ENCODE measurements at regions not wholly inside any gene's neighbourhood (a gene's known extent, or its start where the extent isn't known, plus 50 kb on each side); places are given as distances from the start of the nearest gene placed in this dataset.

DNA sequence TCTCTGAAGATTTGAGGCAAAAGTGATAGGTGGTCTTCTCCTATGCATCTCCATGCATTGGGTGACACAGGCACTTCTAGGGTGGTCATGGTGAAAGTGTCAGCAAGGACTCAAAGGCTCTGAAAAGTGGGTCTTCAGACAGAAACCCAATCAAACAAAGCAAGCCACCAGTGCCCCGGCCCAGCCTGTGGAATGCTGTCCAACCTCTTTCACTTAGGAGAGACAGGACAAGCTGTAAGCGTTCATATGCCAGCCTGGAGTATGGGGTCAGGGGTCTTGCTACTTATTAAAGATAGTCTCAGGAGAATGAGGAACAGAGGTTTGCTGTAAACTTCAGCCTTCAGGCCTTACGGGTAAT, 324.5 kb downstream of the GADD45G start:
- Histone ChIP-seq H3K9me2 (ENCODE audit: insufficient read depth, low read length) (no peaks in the 10 kb centered on the region), H3F3A (ENCODE audit: insufficient read depth, low read length, poor library complexity, severe bottlenecking) (no peaks in the 10 kb centered on the region), H3K27ac (ENCODE audit: low read length) (no peak overlapping the region), H3K9me3 (ENCODE audit: low read length) (no peaks in the 10 kb centered on the region), H3K79me2 (replicated peaks; ENCODE audit: insufficient read depth, low read length) (no peaks in the 10 kb centered on the region), H3K4me3 (ENCODE audit: low read length) (no peak overlapping the region), H2AFZ (ENCODE audit: low read depth, low read length) (no peak overlapping the region), H3K36me3 (ENCODE audit: insufficient read depth, low read length) (no peaks in the 10 kb centered on the region), H3K27me3 (ENCODE audit: insufficient read depth, low read depth, low read length) (no peaks in the 10 kb centered on the region), H3K4me2 (ENCODE audit: low read length) (no peak overlapping the region), H4K20me1 (ENCODE audit: insufficient read depth) (no peaks in the 10 kb centered on the region), H3K9ac (ENCODE audit: low read length) (no peak overlapping the region)
- TF ChIP-seq POLR2AphosphoS5 (IDR thresholded peaks at IDR 0.05), result no peak
- no peak for TF ChIP-seq SMC3 (conservative IDR thresholded peaks at IDR 0.05; ENCODE audit: poor library complexity)
- no peak for TF ChIP-seq TAF1 (IDR thresholded peaks at IDR 0.05; ENCODE audit: low read depth)
- TF ChIP-seq EP300 (conservative IDR thresholded peaks at IDR 0.05; ENCODE audit: poor library complexity, severe bottlenecking), result no peak
- TF ChIP-seq RAD21 (conservative IDR thresholded peaks at IDR 0.05), result no peak
- TF ChIP-seq EZH2 (IDR thresholded peaks at IDR 0.05; ENCODE audit: borderline replicate concordance, insufficient read depth, low read length, poor library complexity, severe bottlenecking), result no peak
- TF ChIP-seq MXI1 (conservative IDR thresholded peaks at IDR 0.05; ENCODE audit: poor library complexity, severe bottlenecking), result no peak
- TF ChIP-seq, protein P1, sequence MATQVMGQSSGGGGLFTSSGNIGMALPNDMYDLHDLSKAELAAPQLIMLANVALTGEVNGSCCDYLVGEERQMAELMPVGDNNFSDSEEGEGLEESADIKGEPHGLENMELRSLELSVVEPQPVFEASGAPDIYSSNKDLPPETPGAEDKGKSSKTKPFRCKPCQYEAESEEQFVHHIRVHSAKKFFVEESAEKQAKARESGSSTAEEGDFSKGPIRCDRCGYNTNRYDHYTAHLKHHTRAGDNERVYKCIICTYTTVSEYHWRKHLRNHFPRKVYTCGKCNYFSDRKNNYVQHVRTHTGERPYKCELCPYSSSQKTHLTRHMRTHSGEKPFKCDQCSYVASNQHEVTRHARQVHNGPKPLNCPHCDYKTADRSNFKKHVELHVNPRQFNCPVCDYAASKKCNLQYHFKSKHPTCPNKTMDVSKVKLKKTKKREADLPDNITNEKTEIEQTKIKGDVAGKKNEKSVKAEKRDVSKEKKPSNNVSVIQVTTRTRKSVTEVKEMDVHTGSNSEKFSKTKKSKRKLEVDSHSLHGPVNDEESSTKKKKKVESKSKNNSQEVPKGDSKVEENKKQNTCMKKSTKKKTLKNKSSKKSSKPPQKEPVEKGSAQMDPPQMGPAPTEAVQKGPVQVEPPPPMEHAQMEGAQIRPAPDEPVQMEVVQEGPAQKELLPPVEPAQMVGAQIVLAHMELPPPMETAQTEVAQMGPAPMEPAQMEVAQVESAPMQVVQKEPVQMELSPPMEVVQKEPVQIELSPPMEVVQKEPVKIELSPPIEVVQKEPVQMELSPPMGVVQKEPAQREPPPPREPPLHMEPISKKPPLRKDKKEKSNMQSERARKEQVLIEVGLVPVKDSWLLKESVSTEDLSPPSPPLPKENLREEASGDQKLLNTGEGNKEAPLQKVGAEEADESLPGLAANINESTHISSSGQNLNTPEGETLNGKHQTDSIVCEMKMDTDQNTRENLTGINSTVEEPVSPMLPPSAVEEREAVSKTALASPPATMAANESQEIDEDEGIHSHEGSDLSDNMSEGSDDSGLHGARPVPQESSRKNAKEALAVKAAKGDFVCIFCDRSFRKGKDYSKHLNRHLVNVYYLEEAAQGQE (IDR thresholded peaks at IDR 0.05; ENCODE audit: borderline replicate concordance), result no peak
- TF ChIP-seq, protein P2, sequence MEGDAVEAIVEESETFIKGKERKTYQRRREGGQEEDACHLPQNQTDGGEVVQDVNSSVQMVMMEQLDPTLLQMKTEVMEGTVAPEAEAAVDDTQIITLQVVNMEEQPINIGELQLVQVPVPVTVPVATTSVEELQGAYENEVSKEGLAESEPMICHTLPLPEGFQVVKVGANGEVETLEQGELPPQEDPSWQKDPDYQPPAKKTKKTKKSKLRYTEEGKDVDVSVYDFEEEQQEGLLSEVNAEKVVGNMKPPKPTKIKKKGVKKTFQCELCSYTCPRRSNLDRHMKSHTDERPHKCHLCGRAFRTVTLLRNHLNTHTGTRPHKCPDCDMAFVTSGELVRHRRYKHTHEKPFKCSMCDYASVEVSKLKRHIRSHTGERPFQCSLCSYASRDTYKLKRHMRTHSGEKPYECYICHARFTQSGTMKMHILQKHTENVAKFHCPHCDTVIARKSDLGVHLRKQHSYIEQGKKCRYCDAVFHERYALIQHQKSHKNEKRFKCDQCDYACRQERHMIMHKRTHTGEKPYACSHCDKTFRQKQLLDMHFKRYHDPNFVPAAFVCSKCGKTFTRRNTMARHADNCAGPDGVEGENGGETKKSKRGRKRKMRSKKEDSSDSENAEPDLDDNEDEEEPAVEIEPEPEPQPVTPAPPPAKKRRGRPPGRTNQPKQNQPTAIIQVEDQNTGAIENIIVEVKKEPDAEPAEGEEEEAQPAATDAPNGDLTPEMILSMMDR (IDR thresholded peaks at IDR 0.05; ENCODE audit: poor library complexity, severe bottlenecking), result no peak

DNA sequence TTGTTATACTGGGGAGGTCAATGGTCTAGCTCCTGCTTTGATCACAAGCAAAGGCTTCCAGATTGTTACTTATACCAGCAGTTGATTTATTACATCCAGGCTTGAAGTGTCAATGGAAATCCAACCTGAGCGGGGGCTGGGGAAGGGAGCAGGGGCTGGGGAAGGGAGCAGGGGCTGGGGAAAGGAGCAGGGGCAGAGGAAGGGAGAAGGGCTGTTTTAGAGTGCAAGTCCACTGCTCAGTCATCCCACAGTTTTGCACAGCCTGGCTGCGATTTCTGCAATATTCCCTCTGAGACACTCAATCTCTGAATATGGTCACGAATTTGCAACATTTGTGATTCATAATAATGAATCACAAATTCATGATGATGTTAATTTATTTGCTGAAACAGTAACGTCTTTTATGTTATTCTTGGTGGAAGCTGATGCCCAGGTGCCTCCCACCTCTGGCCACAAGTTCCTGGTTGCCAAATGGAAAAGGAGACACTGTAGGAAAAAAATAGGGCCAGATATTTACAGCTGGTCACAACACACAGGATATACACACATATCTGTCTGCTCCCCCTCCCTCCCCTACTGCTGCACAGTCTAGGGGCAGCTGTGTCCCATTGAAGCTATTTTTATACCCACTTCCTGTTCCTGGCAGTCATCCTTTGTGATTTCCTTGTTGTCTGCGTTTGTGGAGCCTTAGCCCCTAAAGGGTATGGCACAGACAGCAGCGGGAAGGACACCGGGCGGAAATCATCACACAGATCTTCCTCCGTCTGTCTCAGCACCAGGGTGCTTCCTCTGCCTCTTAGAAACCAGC, 325.1 kb downstream of the GADD45G start:
- Histone ChIP-seq H3F3A (ENCODE audit: insufficient read depth, low read length, poor library complexity, severe bottlenecking) (no peaks in the 10 kb centered on the region), H3K27ac (ENCODE audit: low read length) (no peak overlapping the region), H3K9ac (ENCODE audit: low read length) (no peak overlapping the region), H2AFZ (ENCODE audit: low read depth, low read length) (no peak overlapping the region), H3K9me2 (ENCODE audit: insufficient read depth, low read length) (no peaks in the 10 kb centered on the region), H4K20me1 (ENCODE audit: insufficient read depth) (no peaks in the 10 kb centered on the region), H3K79me2 (replicated peaks; ENCODE audit: insufficient read depth, low read length) (no peaks in the 10 kb centered on the region), H3K9me3 (ENCODE audit: low read length) (no peaks in the 10 kb centered on the region), H3K27me3 (ENCODE audit: insufficient read depth, low read depth, low read length) (no peaks in the 10 kb centered on the region), H3K36me3 (ENCODE audit: insufficient read depth, low read length) (no peaks in the 10 kb centered on the region), H3K4me2 (ENCODE audit: low read length) (no peak overlapping the region), H3K4me3 (ENCODE audit: low read length) (no peak overlapping the region)
- TF ChIP-seq, protein P1 (IDR thresholded peaks at IDR 0.05; ENCODE audit: borderline replicate concordance), result no peak
- TF ChIP-seq MXI1 (conservative IDR thresholded peaks at IDR 0.05; ENCODE audit: poor library complexity, severe bottlenecking), result no peak
